Muscle layer of colon (tissue), 2 donors: ENCODE measurements at regions not wholly inside any gene's neighbourhood (a gene's known extent, or its start where the extent isn't known, plus 50 kb on each side); places are given as distances from the start of the nearest gene placed in this dataset.

Experiments used
- H3K27ac ChIP-seq: one replicate; pipeline ENCODE4 v1.7.0; 2013; ENCODE audit warnings: low read depth, mild to moderate bottlenecking, low read length, moderate library complexity
- H3K27me3 ChIP-seq, 2 donors: one replicate each; pipeline ENCODE4 v1.7.0; 2013; ENCODE audit warnings: low read length in 2 of 2, mild to moderate bottlenecking in 2 of 2; ENCODE audit not compliant: insufficient read depth in 2 of 2, control insufficient read depth in 1 of 2
- H3K36me3 ChIP-seq: one replicate; pipeline ENCODE4 v1.7.0; 2013; ENCODE audit warnings: mild to moderate bottlenecking, low read length; ENCODE audit not compliant: insufficient read depth
- H3K4me1 ChIP-seq: one replicate; pipeline ENCODE4 v1.7.0; 2013; ENCODE audit warnings: mild to moderate bottlenecking, low read length; ENCODE audit not compliant: insufficient read depth
- H3K4me3 ChIP-seq, 2 donors: one replicate each; pipeline ENCODE4 v1.7.0; 2013; ENCODE audit warnings: low read length in 2 of 2, low read depth in 1 of 2, mild to moderate bottlenecking in 1 of 2, moderate library complexity in 1 of 2
- H3K9ac ChIP-seq: one replicate; pipeline ENCODE4 v1.7.0; 2013; ENCODE audit warnings: low read length
- H3K9me3 ChIP-seq: one replicate; pipeline ENCODE4 v1.7.0; 2013; ENCODE audit warnings: mild to moderate bottlenecking, low read length
- donor health status: abdominal sarcoma.
- donor health status: Adenocarcinoma of cecum.

DNA sequence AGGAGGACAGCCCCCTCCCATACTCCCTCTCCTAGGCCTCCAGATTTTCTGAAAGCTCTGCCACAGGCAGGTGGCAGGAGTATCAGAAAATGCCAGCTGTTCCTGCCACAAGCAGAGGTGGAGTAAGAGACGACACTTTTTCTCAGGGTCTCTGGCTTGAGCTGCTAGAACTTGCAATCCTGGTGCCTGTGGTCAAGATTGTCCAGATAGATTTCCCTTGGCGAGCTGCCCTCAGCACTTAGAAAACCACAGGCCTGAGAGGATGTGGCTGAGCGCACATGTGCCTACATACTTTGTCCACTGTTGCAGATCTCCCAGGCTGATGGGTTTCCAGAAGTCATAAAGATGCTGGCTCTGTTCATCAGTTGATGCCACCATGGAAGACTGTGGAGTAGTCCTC lies 65.7 kb upstream of the NAV2 start:
- Histone ChIP-seq H3K27ac (peak overlapping the region; percentile 27), H3K36me3 (no peaks in the 10 kb centered on the region)

GRCh38 chr11:19646308-19646707 lies 66.3 kb upstream of the NAV2 start:
- Histone ChIP-seq H3K9ac (no peak overlapping the region), H3K27me3 (no peaks in the 10 kb centered on the region), H3K4me1 (peaks cover 30% of the 10 kb centered on the region), H3K9me3 (no peaks in the 10 kb centered on the region), H3K36me3 (no peaks in the 10 kb centered on the region), H3K27ac (peak overlapping the region; percentile 27), H3K4me3 (no peak overlapping the region)

More for the DNA sequence above, 65.7 kb upstream of the NAV2 start:
- no peaks in the 10 kb centered on the region for H3K27me3 ChIP-seq
- H3K4me1 ChIP-seq = peaks cover 29% of the 10 kb centered on the region
- H3K4me3 ChIP-seq = no peak overlapping the region
- no peak overlapping the region for H3K9ac ChIP-seq
- no peaks in the 10 kb centered on the region for H3K9me3 ChIP-seq

GRCh38 chr11:19644316-19644715 lies 68.3 kb upstream of the NAV2 start:
- no peaks in the 10 kb centered on the region for H3K36me3 ChIP-seq

DNA sequence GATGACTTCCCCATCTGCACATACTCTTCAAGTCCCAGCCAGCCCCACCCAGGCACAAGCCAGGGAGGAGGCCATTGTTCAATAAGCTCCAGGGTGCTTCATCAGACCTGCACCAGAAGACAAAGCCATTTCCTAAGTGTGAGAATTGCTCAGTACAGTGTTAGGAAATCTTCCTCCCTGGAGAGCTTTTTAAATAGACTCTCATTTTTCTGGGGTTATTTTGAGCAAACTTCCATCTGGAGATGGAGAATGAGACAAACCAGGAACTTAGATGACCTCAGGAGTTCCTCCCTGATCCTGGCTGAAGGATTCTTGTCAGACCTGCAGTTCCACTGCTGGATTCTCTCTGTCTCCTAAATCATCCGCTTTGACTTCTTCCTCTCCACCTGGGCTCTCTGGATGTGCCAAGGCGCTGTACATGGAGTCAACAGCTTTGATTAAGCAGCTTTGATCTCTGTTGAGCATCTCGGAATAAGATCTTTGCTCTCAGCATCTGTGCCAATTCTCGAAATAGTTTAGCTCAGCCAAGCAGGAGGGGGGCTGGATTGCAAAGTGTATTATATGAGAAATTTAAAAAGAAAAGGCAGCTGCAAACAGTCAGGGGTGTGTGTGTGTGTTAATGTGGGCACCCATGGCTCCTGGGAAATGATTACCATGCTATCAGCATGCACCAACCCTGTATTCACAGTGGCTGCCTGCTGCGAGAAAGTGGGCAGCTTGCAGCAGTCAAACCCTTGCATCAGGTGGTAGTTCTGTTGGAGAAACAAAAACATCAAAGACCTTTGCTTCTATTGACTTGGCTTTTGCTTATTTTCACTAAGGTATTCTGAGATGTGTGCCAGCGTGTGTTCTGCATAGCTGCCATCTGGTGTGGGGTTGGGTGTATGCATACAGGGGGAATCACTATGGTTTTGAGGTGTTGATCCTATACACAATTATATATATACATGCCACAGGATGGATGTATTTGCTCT lies 70.2 kb upstream of the NAV2 start:
- H3K9me3 ChIP-seq = no peaks in the 10 kb centered on the region
- no peak overlapping the region for H3K9ac ChIP-seq
- H3K4me1 ChIP-seq = peaks cover 24% of the 10 kb centered on the region
- no peak overlapping the region for H3K4me3 ChIP-seq
- no peaks in the 10 kb centered on the region for H3K27me3 ChIP-seq
- no peak overlapping the region for H3K27ac ChIP-seq
- no peaks in the 10 kb centered on the region for H3K36me3 ChIP-seq

More at GRCh38 chr11:19644316-19644715, 68.3 kb upstream of the NAV2 start:
- H3K4me3 ChIP-seq = no peak overlapping the region
- peaks cover 24% of the 10 kb centered on the region for H3K4me1 ChIP-seq
- no peaks in the 10 kb centered on the region for H3K9me3 ChIP-seq
- H3K9ac ChIP-seq = no peak overlapping the region
- no peaks in the 10 kb centered on the region for H3K27me3 ChIP-seq
- H3K27ac ChIP-seq = no peak overlapping the region

- Histone ChIP-seq H3K9me3 (no peaks in the 10 kb centered on the region), H3K27me3 (no peaks in the 10 kb centered on the region), H3K4me1 (peaks cover 11% of the 10 kb centered on the region), H3K9ac (no peak overlapping the region), H3K27ac (no peak overlapping the region), H3K4me3 (no peak overlapping the region), H3K36me3 (no peaks in the 10 kb centered on the region)
Observed at GRCh38 chr11:19639603-19640105, 73.0 kb upstream of the NAV2 start.

DNA sequence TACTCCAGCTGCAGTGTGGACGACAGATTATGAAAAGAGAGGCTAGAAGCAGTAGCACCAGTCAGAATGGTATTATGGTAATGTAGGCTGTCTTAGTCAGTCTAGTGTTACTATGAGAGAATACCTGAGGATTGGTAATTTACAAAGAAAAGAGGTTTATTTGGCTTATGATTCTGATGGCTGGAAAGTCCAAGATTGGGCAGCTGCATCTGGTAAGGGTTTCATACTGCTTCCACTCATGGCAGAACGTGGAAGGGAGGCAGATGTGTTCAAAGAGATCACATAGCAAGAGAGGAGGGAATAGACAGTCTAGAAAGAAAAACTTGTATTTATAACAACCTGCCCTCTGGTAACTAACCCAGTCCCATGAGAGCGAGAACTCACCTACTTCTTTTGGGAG lies 77.3 kb upstream of the NAV2 start:
- H3K9me3 ChIP-seq = no peaks in the 10 kb centered on the region
- no peak overlapping the region for H3K9ac ChIP-seq
- no peaks in the 10 kb centered on the region for H3K27me3 ChIP-seq
- H3K4me3 ChIP-seq = no peak overlapping the region
- no peak overlapping the region for H3K27ac ChIP-seq
- no peaks in the 10 kb centered on the region for H3K36me3 ChIP-seq
- H3K4me1 ChIP-seq = peaks cover 20% of the 10 kb centered on the region

GRCh38 chr11:19633276-19633675 lies 79.4 kb upstream of the NAV2 start:
- Histone ChIP-seq H3K36me3 (no peaks in the 10 kb centered on the region), H3K9me3 (no peaks in the 10 kb centered on the region), H3K27me3 (no peaks in the 10 kb centered on the region), H3K4me3 (no peak overlapping the region), H3K9ac (no peak overlapping the region), H3K4me1 (peaks cover 24% of the 10 kb centered on the region), H3K27ac (peak overlapping the region; percentile 40)

DNA sequence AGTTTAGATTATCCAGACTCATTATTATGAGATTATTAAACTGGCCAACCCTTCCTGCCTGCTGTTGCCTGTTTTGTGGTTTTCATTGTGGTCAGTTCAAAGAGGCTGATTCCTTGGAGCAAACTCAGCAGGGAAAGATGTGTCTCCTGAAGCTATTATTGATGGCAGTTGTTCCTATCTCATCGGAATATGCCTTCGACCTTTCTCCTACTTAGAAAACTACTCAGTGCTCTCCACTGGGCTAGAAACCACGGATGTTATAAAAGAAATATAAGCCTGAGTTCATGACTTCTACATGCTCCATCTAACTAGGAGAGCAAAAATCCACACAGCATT lies 80.2 kb upstream of the NAV2 start:
- Histone ChIP-seq H3K4me1 (peaks cover 32% of the 10 kb centered on the region), H3K27ac (no peak overlapping the region), H3K9ac (no peak overlapping the region), H3K36me3 (no peaks in the 10 kb centered on the region), H3K4me3 (no peak overlapping the region), H3K27me3 (no peaks in the 10 kb centered on the region), H3K9me3 (no peaks in the 10 kb centered on the region)

DNA sequence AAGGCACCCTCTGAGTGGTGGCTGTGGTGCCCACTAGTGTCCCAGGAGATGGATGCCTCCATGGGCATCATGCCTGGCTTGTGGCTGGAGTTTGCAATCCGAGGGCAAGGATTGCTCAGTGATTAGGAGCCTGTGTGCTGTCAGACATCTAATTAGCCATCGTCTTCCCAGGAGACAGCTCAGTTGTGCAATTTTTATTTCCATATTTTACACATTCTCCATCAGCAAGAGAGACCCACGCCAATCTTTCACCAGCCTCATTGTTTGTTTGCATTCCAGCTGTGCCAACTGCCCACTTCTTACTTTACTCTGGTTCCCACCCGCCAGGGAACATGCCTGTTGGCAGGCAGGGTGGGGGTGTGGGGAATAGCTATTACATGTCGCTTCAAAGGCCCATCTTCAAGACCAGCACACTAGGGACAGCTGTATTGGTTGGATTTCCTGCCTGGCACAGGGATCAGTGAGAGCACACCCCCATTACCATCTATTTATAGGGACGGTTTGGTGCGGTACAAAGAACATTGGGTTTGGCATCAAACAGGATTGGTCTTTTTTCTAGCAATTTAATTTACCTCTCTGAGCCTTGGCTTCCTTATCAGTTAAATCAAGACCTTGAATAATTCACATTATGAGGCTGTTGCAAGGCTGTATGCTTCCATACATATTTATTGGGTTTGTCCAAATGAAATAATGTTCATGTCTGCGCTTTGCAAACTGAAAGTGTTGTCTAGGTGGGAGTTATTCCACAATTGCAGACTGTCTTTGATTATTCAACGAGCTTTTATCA lies 80.7 kb upstream of the NAV2 start:
- Histone ChIP-seq H3K9me3 (no peaks in the 10 kb centered on the region), H3K27me3 (no peaks in the 10 kb centered on the region), H3K4me1 (peaks cover 34% of the 10 kb centered on the region), H3K27ac (no peak overlapping the region), H3K36me3 (no peaks in the 10 kb centered on the region), H3K4me3 (no peak overlapping the region), H3K9ac (no peak overlapping the region)

GRCh38 chr11:19628018-19628417 lies 84.6 kb upstream of the NAV2 start:
- Histone ChIP-seq H3K4me3 (no peak overlapping the region), H3K27ac (no peak overlapping the region), H3K36me3 (no peaks in the 10 kb centered on the region), H3K4me1 (peaks cover 23% of the 10 kb centered on the region), H3K9ac (no peak overlapping the region), H3K9me3 (no peaks in the 10 kb centered on the region), H3K27me3 (no peaks in the 10 kb centered on the region)

DNA sequence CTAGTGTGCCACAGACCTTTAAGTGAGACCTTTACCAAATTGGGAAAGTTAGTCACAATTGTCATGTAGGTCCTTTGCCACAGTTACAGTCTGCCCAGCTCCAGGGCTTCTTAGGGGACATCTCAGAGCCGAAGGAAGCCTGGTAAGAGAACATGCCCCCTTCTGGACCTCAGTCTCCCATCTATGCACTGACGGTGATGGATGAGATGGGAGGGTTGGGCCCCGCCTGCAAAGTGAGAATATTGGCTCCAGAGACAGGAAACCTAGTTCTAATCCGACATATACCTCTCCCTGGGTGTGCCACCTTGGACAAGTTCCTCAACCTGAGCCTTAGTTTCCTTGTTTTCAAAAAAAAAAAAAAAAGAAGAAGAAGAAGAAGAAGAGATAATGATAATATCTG lies 85.1 kb upstream of the NAV2 start:
- Histone ChIP-seq H3K27ac (no peak overlapping the region), H3K9me3 (no peaks in the 10 kb centered on the region), H3K27me3 (no peaks in the 10 kb centered on the region), H3K4me1 (peaks cover 18% of the 10 kb centered on the region), H3K4me3 (no peak overlapping the region), H3K9ac (no peak overlapping the region), H3K36me3 (no peaks in the 10 kb centered on the region)
